ENCODE measurements at regions not wholly inside any gene's neighbourhood (a gene's known extent, or its start where the extent isn't known, plus 50 kb on each side); places are given as distances from the start of the nearest gene placed in this dataset.

- TF ChIP-seq, protein P1, sequence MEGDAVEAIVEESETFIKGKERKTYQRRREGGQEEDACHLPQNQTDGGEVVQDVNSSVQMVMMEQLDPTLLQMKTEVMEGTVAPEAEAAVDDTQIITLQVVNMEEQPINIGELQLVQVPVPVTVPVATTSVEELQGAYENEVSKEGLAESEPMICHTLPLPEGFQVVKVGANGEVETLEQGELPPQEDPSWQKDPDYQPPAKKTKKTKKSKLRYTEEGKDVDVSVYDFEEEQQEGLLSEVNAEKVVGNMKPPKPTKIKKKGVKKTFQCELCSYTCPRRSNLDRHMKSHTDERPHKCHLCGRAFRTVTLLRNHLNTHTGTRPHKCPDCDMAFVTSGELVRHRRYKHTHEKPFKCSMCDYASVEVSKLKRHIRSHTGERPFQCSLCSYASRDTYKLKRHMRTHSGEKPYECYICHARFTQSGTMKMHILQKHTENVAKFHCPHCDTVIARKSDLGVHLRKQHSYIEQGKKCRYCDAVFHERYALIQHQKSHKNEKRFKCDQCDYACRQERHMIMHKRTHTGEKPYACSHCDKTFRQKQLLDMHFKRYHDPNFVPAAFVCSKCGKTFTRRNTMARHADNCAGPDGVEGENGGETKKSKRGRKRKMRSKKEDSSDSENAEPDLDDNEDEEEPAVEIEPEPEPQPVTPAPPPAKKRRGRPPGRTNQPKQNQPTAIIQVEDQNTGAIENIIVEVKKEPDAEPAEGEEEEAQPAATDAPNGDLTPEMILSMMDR (conservative IDR thresholded peaks at IDR 0.05; ENCODE audit: low read length): no peak
- no peak for TF ChIP-seq EZH2phosphoT487 (IDR thresholded peaks at IDR 0.05; ENCODE audit: borderline replicate concordance, low read depth, low read length)
These were observed 93.8 kb downstream of the SALL1 start for GRCh38 chr16:51057102-51057793.
